ENCODE measurements at regions not wholly inside any gene's neighbourhood (a gene's known extent, or its start where the extent isn't known, plus 50 kb on each side); places are given as distances from the start of the nearest gene placed in this dataset.

- TF ChIP-seq CTCF (IDR thresholded peaks at IDR 0.05) (no peak), SMC3 (IDR thresholded peaks at IDR 0.05; ENCODE audit: low read depth, low read length) (no peak), POLR2AphosphoS5 (IDR thresholded peaks at IDR 0.05; ENCODE audit: low read depth, low read length) (no peak), ZBTB33 (IDR thresholded peaks at IDR 0.05; ENCODE audit: borderline replicate concordance, low read depth) (no peak), FOXM1 (IDR thresholded peaks at IDR 0.05; ENCODE audit: low read depth) (no peak), IRF3 (IDR thresholded peaks at IDR 0.05; ENCODE audit: low read depth, low read length) (no peak), EP300 (IDR thresholded peaks at IDR 0.05; ENCODE audit: borderline replicate concordance in 1 of 2, low read depth in 1 of 2, low read length in 1 of 2) (no peak), RCOR1 (IDR thresholded peaks at IDR 0.05; ENCODE audit: low read length) (no peak), TEAD4 (IDR thresholded peaks at IDR 0.05; ENCODE audit: borderline replicate concordance, insufficient read depth) (no peak)
Observed at GRCh38 chr2:149787206-149787605, 199.6 kb upstream of the MMADHC start (continued).

GRCh38 chr2:149783284-149783683, 195.7 kb upstream of the MMADHC start:
- Histone ChIP-seq H3K4me3 (ENCODE audit: low read depth in 2 of 2, low read length in 1 of 2) (no peak overlapping the region), H3K9me3 (no peaks in the 10 kb centered on the region), H3K4me2 (no peak overlapping the region), H3K27me3 (ENCODE audit: insufficient read depth) (no peaks in the 10 kb centered on the region), H3K9ac (no peak overlapping the region), H3K36me3 (replicated peaks in 1 of 2; ENCODE audit: control insufficient read depth in 1 of 2, insufficient read depth in 2 of 2, low read length in 1 of 2) (no peaks in the 10 kb centered on the region), H3F3A (replicated peaks; ENCODE audit: insufficient read depth) (no peaks in the 10 kb centered on the region), H3K27ac (ENCODE audit: low read depth in 2 of 2, low read length in 1 of 2) (no peak overlapping the region), H3K79me2 (ENCODE audit: insufficient read depth) (no peaks in the 10 kb centered on the region), H2AFZ (ENCODE audit: low read depth) (no peak overlapping the region), H4K20me1 (ENCODE audit: insufficient read depth) (no peaks in the 10 kb centered on the region), H3K4me1 (ENCODE audit: control insufficient read depth in 1 of 2, insufficient read depth in 2 of 2, low read depth in 1 of 2, low read length in 1 of 2) (no peaks in the 10 kb centered on the region), H3K9me2 (no peaks in the 10 kb centered on the region)
- DNase-seq = no peak
- ChIA-PET POLR2A (no interaction called here), CTCF (no interaction called here)
- 83% methylated on average over 1 of the region's 1 CpG for whole genome bisulfite sequencing (ENCODE audit: low lambda C conversion rate)
- TF ChIP-seq RCOR1 (IDR thresholded peaks at IDR 0.05; ENCODE audit: low read length) = no peak
- TF ChIP-seq ELF1 (IDR thresholded peaks at IDR 0.05) = no peak
- TF ChIP-seq RXRA (IDR thresholded peaks at IDR 0.05; ENCODE audit: borderline replicate concordance, low read depth) = no peak
- no peak for TF ChIP-seq TCF12 (IDR thresholded peaks at IDR 0.05)

- Histone ChIP-seq H3K27ac (ENCODE audit: low read depth in 2 of 2, low read length in 1 of 2) (no peak overlapping the region), H3F3A (replicated peaks; ENCODE audit: insufficient read depth) (no peaks in the 10 kb centered on the region), H3K4me3 (ENCODE audit: low read depth in 2 of 2, low read length in 1 of 2) (no peak overlapping the region), H3K79me2 (ENCODE audit: insufficient read depth) (no peaks in the 10 kb centered on the region), H3K27me3 (ENCODE audit: insufficient read depth) (no peaks in the 10 kb centered on the region), H4K20me1 (ENCODE audit: insufficient read depth) (no peaks in the 10 kb centered on the region), H3K4me2 (no peak overlapping the region), H3K9ac (no peak overlapping the region), H3K9me3 (no peaks in the 10 kb centered on the region), H2AFZ (ENCODE audit: low read depth) (no peak overlapping the region), H3K9me2 (no peaks in the 10 kb centered on the region), H3K36me3 (replicated peaks in 1 of 2; ENCODE audit: control insufficient read depth in 1 of 2, insufficient read depth in 2 of 2, low read length in 1 of 2) (no peaks in the 10 kb centered on the region), H3K4me1 (ENCODE audit: control insufficient read depth in 1 of 2, insufficient read depth in 2 of 2, low read depth in 1 of 2, low read length in 1 of 2) (no peaks in the 10 kb centered on the region)
- 87% methylated on average over 1 of the region's 1 CpG for WGBS (ENCODE audit: low lambda C conversion rate)
- ChIA-PET POLR2A (no interaction called here), CTCF (no interaction called here)
- no peak for DNase-seq
- TF ChIP-seq GATA2 (CRISPR knock-in tag; IDR thresholded peaks at IDR 0.05) (no peak), NFIC (IDR thresholded peaks at IDR 0.05; ENCODE audit: borderline replicate concordance) (no peak), SIN3A (IDR thresholded peaks at IDR 0.05; ENCODE audit: borderline replicate concordance, low read depth, low read length) (no peak), MAX (IDR thresholded peaks at IDR 0.05; ENCODE audit: low read depth) (no peak), USF2 (IDR thresholded peaks at IDR 0.05; ENCODE audit: borderline replicate concordance, low read depth, low read length) (no peak), REST (IDR thresholded peaks at IDR 0.05; ENCODE audit: low read depth, low read length) (no peak)
Observed at GRCh38 chr2:149782572-149782971, 195.0 kb upstream of the MMADHC start.
